HepG2 (cell line): ENCODE measurements at regions not wholly inside any gene's neighbourhood (a gene's known extent, or its start where the extent isn't known, plus 50 kb on each side); places are given as distances from the start of the nearest gene placed in this dataset.

Experiments
- BRD4 ChIP-seq: sonication (generic); formaldehyde crosslinking; IDR thresholded peaks from 2 replicates; pipeline ENCODE4 v1.4.0; 2020; ENCODE audit warnings: missing genetic modification reagents
- DPF2 ChIP-seq: sonication (generic); formaldehyde crosslinking; IDR thresholded peaks from 2 replicates; pipeline ENCODE4 v1.4.0; 2020; ENCODE audit warnings: mild to moderate bottlenecking, low read depth, missing genetic modification reagents, borderline replicate concordance
- FIP1L1 ChIP-seq: fragments of 200-400 bp; formaldehyde crosslinking; IDR thresholded peaks from 2 replicates; pipeline ENCODE4 v1.6.1; 2018; ENCODE audit warnings: low read depth, mild to moderate bottlenecking, low read length, moderate library complexity, borderline replicate concordance; ENCODE audit not compliant: insufficient read depth
- LCORL ChIP-seq, 2 experiments: fragments of 450-650 bp in 1 of 2; sonication (generic) in 1 of 2; formaldehyde crosslinking in 1 of 2; IDR thresholded peaks; 2 replicates each; pipeline versions ENCODE4 v1.5.0 to v1.6.1; 2017 to 2020; ENCODE audit warnings: antibody characterized with exemption in 1 of 2, missing genetic modification reagents in 1 of 2
- NCOR1 ChIP-seq: fragments of 200-600 bp; sonication (generic); IDR thresholded peaks from 2 replicates; pipeline ENCODE4 v1.7.0; 2017; ENCODE audit warnings: antibody characterized with exemption, low read length, borderline replicate concordance
- TBX2 ChIP-seq: sonication (generic); formaldehyde crosslinking; IDR thresholded peaks from 2 replicates; pipeline ENCODE4 v1.5.0; 2020; ENCODE audit warnings: missing genetic modification reagents, mild to moderate bottlenecking, borderline replicate concordance
- ZBTB3 ChIP-seq: sonication (generic); formaldehyde crosslinking; IDR thresholded peaks from 2 replicates; pipeline ENCODE4 v1.4.0; 2020; ENCODE audit warnings: low read depth, mild to moderate bottlenecking, moderate library complexity, missing genetic modification reagents, borderline replicate concordance
- ZFX ChIP-seq: sonication (generic); formaldehyde crosslinking; IDR thresholded peaks from 2 replicates; pipeline ENCODE4 v1.4.0; 2020; ENCODE audit warnings: mild to moderate bottlenecking, low read depth, missing genetic modification reagents, moderate library complexity
- ZMYM2 ChIP-seq: sonication (generic); formaldehyde crosslinking; IDR thresholded peaks from 2 replicates; pipeline ENCODE4 v1.8.0; 2022; ENCODE audit warnings: mild to moderate bottlenecking, missing genetic modification reagents
- ZNF296 ChIP-seq: sonication (generic); formaldehyde crosslinking; conservative IDR thresholded peaks from 2 replicates; pipeline ENCODE4 v1.5.0; 2020; ENCODE audit warnings: mild to moderate bottlenecking, missing genetic modification reagents
- ZNF496 ChIP-seq: sonication (generic); formaldehyde crosslinking; IDR thresholded peaks from 2 replicates; pipeline ENCODE4 v1.8.1; 2023; ENCODE audit warnings: mild to moderate bottlenecking, moderate library complexity, missing genetic modification reagents; ENCODE audit not compliant: insufficient replicate concordance
- ZNF709 ChIP-seq: sonication (generic); formaldehyde crosslinking; IDR thresholded peaks from 2 replicates; pipeline ENCODE4 v1.5.0; 2020; ENCODE audit warnings: mild to moderate bottlenecking, missing genetic modification reagents
- ZNF737 ChIP-seq: sonication (generic); formaldehyde crosslinking; IDR thresholded peaks from 2 replicates; pipeline ENCODE4 v1.5.0; 2020; ENCODE audit warnings: missing genetic modification reagents, mild to moderate bottlenecking, borderline replicate concordance
- ZNF782 ChIP-seq: sonication (generic); formaldehyde crosslinking; IDR thresholded peaks from 2 replicates; pipeline ENCODE4 v1.4.0; 2020; ENCODE audit warnings: missing genetic modification reagents, mild to moderate bottlenecking, borderline replicate concordance
- TF ChIP-seq, protein P1 (sequence below): sonication (generic); formaldehyde crosslinking; IDR thresholded peaks from 2 replicates; pipeline ENCODE4 v1.5.0; 2020; ENCODE audit warnings: missing genetic modification reagents, mild to moderate bottlenecking, borderline replicate concordance
- TF ChIP-seq, protein P2 (sequence below): sonication (generic); formaldehyde crosslinking; IDR thresholded peaks from 2 replicates; pipeline ENCODE4 v1.4.0; 2020; ENCODE audit warnings: missing genetic modification reagents, borderline replicate concordance
- TF ChIP-seq, protein P3 (sequence below): IDR thresholded peaks from 2 replicates; pipeline ENCODE4 v1.6.1; 2016; ENCODE audit warnings: low read depth, control low read depth
- TF ChIP-seq, protein P4 (sequence below), 2 experiments: sonication (generic) in 1 of 2; formaldehyde crosslinking in 1 of 2; IDR thresholded peaks; 2 replicates each; pipeline versions ENCODE4 v1.4.0 to v1.6.1; 2016 to 2020; ENCODE audit warnings: borderline replicate concordance in 1 of 2, low read depth in 1 of 2, mild to moderate bottlenecking in 1 of 2, missing genetic modification reagents in 1 of 2
- TF ChIP-seq, protein P5 (sequence below): sonication (generic); formaldehyde crosslinking; conservative IDR thresholded peaks from 2 replicates; pipeline ENCODE4 v1.4.0; 2020; ENCODE audit warnings: missing genetic modification reagents

DNA sequence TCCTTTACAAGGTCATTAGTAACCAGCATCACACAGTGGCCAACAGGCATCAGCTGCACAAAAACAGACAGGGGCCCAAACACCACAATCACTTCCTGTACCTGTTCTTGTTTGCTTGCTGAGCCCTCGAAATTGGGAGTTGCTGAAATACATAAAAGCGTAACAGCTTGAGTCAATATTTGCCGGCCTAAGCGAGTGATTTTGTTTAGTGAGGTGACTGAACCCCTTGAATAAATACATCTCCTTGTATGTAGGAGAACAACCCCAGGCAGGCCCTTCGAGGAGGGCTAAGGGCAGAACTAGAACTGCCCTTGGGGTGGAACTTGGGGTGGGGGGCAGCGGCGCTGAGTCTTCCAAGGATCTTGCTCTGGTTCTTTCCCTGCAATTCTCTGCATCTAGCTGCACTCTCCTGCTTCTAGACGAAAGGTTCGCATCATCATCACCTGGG lies 502.5 kb downstream of the RASEF start (continued):
- peak; percentile 78 for TF ChIP-seq DPF2 (CRISPR knock-in tag)
- TF ChIP-seq ZNF296, result no peak
- TF ChIP-seq FIP1L1, result no peak
- TF ChIP-seq, protein P1, sequence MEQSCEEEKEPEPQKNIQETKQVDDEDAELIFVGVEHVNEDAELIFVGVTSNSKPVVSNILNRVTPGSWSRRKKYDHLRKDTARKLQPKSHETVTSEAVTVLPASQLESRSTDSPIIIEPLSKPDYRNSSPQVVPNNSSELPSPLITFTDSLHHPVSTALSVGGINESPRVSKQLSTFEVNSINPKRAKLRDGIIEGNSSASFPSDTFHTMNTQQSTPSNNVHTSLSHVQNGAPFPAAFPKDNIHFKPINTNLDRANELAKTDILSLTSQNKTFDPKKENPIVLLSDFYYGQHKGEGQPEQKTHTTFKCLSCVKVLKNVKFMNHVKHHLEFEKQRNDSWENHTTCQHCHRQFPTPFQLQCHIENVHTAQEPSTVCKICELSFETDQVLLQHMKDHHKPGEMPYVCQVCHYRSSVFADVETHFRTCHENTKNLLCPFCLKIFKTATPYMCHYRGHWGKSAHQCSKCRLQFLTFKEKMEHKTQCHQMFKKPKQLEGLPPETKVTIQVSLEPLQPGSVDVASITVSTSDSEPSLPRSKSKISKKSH (CRISPR knock-in tag), result no peak
- TF ChIP-seq ZNF782, result no peak
- no peak for TF ChIP-seq ZBTB3 (CRISPR knock-in tag)
- TF ChIP-seq, protein P2, sequence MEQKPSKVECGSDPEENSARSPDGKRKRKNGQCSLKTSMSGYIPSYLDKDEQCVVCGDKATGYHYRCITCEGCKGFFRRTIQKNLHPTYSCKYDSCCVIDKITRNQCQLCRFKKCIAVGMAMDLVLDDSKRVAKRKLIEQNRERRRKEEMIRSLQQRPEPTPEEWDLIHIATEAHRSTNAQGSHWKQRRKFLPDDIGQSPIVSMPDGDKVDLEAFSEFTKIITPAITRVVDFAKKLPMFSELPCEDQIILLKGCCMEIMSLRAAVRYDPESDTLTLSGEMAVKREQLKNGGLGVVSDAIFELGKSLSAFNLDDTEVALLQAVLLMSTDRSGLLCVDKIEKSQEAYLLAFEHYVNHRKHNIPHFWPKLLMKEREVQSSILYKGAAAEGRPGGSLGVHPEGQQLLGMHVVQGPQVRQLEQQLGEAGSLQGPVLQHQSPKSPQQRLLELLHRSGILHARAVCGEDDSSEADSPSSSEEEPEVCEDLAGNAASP (CRISPR knock-in tag), result peak; percentile 95
- 0 out of 2 replicates have a peak, but pooled peaks have one; percentile 44 for TF ChIP-seq BRD4 (CRISPR knock-in tag)
- no peak for TF ChIP-seq ZNF709 (CRISPR knock-in tag)
- TF ChIP-seq ZNF737, result no peak
- peak; percentile 93 for TF ChIP-seq LCORL (IDR thresholded peaks at IDR 0.05)
- peak; percentile 95 for TF ChIP-seq LCORL (CRISPR knock-in tag; IDR thresholded peaks at IDR 0.05)
- peak; percentile 28; the same call in 1 of the 2 replicates for TF ChIP-seq ZFX (CRISPR knock-in tag)
- TF ChIP-seq, protein P3, sequence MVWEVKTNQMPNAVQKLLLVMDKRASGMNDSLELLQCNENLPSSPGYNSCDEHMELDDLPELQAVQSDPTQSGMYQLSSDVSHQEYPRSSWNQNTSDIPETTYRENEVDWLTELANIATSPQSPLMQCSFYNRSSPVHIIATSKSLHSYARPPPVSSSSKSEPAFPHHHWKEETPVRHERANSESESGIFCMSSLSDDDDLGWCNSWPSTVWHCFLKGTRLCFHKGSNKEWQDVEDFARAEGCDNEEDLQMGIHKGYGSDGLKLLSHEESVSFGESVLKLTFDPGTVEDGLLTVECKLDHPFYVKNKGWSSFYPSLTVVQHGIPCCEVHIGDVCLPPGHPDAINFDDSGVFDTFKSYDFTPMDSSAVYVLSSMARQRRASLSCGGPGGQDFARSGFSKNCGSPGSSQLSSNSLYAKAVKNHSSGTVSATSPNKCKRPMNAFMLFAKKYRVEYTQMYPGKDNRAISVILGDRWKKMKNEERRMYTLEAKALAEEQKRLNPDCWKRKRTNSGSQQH, result peak; percentile 55; the same call in 1 of the 2 replicates
- TF ChIP-seq ZMYM2 (CRISPR knock-in tag), result peak; percentile 46
- TF ChIP-seq, protein P4, sequence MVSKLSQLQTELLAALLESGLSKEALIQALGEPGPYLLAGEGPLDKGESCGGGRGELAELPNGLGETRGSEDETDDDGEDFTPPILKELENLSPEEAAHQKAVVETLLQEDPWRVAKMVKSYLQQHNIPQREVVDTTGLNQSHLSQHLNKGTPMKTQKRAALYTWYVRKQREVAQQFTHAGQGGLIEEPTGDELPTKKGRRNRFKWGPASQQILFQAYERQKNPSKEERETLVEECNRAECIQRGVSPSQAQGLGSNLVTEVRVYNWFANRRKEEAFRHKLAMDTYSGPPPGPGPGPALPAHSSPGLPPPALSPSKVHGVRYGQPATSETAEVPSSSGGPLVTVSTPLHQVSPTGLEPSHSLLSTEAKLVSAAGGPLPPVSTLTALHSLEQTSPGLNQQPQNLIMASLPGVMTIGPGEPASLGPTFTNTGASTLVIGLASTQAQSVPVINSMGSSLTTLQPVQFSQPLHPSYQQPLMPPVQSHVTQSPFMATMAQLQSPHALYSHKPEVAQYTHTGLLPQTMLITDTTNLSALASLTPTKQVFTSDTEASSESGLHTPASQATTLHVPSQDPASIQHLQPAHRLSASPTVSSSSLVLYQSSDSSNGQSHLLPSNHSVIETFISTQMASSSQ (IDR thresholded peaks at IDR 0.05; ENCODE audit: low read depth), result peak; percentile 59; the same call in 1 of the 2 replicates
- TF ChIP-seq, protein P4 (CRISPR knock-in tag; IDR thresholded peaks at IDR 0.05; ENCODE audit: borderline replicate concordance), result peak; percentile 83; the same call in 1 of the 2 replicates
- no peak for TF ChIP-seq ZNF496 (CRISPR knock-in tag)
- TF ChIP-seq, protein P5, sequence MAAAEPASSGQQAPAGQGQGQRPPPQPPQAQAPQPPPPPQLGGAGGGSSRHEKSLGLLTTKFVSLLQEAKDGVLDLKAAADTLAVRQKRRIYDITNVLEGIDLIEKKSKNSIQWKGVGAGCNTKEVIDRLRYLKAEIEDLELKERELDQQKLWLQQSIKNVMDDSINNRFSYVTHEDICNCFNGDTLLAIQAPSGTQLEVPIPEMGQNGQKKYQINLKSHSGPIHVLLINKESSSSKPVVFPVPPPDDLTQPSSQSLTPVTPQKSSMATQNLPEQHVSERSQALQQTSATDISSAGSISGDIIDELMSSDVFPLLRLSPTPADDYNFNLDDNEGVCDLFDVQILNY (CRISPR knock-in tag), result no peak
- peak; percentile 96 for TF ChIP-seq TBX2 (CRISPR knock-in tag)
- TF ChIP-seq NCOR1, result no peak; the same call in 1 of the 2 replicates
